GM21515 (cell line): ENCODE measurements at regions not wholly inside any gene's neighbourhood (a gene's known extent, or its start where the extent isn't known, plus 50 kb on each side); places are given as distances from the start of the nearest gene placed in this dataset.

Experiments used
- ATAC-seq: cut with Tn5 transposase; IDR thresholded peaks from one replicate; pipeline ENCODE4 v1.9.1; 2021; ENCODE audit not compliant: unreplicated experiment

- ATAC-seq: no peak
Measured at GRCh38 chr9:16304301-16304700, 566.2 kb downstream of the BNC2 start.

- ATAC-seq: no peak
Measured at GRCh38 chr9:16306586-16306985, 563.9 kb downstream of the BNC2 start.

DNA sequence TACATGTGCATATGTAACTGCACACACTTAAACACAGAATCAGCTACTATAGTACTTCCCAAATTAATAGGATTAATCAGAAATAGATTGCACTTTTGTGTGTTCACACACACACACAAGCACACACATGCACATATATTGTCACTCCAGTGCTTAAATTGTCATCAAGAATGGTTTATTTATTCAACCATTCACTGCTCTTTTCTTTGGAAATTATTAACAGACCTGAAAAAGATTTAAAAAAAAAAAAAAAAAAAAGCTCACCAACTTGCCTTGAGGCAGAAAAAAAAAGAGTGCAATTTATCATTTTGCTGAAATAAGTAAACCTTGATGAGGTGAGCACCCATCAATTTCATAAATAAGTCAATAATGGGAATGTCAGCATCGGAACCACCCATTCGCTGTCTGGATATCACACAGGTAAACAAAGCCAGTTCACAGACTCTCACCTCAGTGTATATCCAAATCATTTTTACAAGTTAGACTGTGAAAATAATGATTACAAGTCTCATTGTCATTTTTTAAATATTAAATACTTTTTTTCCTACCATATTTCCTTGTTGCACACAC, 562.8 kb downstream of the BNC2 start:
- ATAC-seq: no peak

DNA sequence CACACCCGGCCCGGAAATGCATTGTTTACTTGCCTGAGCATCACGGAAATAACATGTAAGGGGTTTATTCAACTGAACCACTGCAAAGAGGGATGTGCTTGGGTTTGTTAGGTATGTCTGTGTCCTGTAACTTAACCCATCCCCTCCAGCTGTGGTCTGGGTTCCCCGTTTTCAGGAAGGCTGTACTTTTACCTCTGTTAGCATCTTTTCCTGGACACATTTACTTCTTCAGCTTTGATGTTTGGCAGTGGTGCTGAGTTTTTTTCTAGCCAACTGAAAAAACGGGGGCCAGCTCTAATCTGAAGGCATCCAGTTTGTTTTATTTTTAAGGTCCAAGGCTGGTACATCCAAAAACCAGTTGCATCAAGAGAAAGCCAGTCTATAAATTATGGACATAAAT, 561.8 kb downstream of the BNC2 start:
- ATAC-seq: no peak

GRCh38 chr9:16309082-16309468, 561.4 kb downstream of the BNC2 start:
- ATAC-seq: no peak

DNA sequence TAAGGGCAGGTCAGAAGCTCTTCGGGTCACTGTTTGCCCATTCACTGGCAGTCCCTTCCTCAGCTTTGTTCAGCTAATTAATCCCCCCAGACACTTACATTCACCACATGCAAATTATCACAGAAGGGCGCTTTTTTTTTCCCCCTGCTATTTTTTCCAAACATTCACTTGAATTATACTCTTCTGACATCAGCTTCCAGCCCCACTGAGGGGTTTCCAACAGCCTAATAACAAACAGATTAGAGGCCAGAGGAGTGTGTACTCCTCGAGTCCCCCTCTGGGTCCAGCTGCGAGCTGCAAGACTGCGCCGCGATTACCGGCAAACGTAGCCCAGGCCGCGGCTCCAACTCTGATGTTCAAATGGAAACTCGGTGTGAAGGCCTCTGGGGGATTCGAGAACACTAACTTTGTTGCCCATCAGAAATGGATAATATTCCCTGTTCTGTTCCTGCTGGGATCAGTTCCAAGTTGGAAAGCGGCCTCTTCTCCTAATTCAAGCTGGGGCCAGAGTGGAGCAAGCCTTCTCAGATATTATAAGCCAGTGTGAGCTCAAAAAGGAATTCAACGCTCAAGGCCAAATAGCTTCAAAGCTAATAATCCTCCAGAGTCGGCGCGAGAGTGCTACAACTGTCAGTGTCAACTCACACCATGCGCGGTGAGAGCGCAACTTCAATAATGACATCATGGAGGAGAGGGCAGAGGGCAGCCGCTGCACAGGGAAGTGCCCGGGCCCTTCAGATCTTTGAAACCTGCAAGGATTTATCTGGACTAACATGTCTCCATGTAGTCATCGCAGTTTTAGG, 560.8 kb downstream of the BNC2 start:
- no peak for ATAC-seq

DNA sequence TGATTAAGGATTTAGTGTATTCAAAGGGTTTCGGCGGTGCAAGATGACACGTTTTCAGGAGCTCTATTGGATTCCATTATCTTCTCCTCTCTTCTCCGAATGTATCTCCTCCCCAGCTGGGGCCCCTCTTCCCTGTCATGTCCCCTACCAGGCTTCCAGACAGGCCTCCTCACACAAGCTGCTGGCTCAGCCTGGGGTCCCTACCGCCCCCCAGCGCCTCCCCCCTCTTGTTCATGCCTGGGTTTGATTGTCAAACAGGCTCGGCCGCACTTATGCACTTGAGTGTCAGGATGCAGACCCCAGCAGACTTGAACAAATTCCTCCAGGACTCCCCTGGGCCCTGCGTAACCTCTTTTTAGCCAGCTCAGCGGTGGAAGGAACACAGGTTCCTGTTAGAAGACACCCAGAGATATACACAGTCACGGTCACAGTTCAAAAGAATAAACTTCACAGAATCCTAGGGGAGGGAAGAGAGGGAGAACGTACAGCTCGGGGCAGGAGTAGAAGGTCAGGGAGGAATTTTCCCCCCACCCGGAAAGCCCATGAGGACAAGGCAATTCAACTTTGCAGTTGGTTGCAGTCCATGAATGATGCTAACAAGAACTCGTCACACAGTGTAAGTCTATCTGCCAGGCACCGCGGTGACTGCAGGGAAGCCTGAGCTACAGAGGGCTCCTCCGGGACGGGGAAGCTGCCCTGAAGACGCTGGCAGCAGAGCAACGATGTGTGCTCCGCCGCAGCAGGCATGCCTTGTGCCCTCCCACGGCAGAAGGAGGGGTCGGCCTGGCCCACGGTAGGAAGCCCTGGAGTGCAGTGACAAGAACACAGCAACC, 560.0 kb downstream of the BNC2 start:
- ATAC-seq: no peak

DNA sequence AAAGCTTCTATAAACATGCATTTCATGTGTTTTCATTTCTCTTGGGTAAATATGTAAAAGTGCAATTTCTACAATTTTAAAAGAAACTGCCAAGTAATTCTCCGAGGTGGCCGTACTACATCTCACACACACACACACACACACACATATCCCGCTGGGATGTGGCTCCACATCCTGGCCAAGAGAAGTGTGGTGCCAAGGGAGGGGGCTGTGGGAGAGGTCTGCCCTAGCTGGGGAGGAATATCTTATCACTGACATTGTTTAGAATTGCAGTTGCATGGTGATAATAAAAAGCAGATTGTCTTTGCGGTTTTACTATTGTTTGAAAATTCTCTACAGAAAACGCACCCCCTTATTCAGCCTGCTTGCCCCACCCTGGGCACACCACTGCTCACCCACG, 558.4 kb downstream of the BNC2 start:
- no peak for ATAC-seq

DNA sequence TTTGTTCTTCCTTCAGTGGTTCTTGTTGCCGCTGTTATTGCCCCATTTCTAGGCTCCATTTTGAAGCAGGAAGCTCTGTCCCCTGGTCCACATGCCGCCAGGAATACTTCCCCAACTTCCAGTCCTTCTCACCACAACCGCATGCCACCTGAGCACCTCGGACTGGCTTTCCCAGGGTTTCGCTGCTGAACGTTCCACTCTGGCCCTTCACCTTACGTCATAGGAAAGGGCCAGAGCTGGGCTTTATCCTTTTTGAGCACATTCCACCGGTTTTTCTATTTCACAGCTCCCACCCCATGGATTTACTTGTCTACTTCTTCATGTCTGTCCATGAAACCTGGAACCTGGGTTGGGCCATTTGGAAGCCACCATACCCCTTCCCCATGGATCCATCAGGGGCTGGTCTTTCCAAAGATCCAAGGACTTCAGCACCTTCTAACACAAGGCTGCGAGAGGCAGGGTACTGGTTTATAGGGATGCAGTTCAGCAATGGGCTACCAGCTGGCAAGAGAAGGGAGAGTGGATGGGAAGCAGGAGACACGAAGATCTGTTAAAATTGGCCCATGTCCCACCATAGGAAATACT, 557.4 kb downstream of the BNC2 start:
- no peak for ATAC-seq

DNA sequence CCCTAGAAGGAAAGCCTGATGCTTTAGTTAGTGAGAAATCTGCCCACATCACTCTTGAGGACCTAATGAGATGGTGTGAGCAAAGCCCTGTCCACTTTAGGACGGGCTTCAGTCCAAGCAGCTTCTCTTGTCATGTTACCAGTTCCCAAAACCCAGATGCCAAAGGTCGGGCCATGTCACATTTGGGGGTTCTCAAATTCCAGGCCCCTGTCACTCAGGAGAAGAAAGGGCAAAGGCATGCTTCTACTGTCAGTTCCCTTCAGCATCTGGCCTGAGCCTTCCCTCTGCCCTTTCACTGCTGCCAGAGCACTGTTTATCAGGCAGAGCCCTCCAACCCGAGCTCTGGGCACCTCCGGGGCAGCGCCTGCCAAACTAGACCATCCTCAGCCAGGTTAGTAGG, 556.0 kb downstream of the BNC2 start:
- ATAC-seq: no peak

DNA sequence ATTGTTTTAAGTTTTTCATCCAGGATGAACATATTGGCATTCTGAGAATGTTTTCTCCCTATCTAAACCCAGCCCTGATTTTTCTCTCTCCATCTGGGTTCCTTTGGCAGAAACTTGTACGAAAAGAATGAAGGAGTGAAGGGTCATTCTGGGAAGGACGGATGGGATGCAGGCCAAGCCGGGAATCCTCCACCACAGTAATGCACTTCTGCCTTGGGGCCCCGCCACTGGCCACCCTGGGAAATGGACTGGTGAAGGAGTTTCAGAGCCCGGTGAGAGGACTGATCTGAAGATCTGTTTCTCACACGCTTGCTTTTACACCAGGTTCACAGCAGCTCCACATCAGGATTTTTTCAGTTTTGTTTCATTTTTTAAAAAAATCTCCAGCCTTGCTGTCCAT, 554.8 kb downstream of the BNC2 start:
- no peak for ATAC-seq

DNA sequence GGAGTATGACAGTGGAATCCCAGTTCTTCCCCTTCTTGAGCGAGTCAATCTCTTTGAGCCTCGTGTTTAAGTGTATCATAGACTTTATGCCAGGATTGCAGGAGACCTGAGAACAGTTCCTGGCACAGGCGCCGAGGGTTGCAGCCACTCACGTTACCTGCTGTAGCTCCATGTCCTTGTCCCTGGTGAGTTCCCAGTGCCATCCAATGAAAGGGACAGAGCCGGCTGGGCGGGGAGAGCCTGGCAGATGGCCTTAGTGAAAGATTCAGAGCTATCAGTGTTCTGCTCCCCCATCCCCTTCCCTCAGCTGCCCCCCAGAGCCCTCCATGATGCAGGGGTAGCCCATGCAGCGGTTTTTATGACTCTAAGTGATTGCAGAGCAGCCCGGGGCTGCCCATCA, 554.0 kb downstream of the BNC2 start:
- ATAC-seq: no peak

- no peak for ATAC-seq
Measured at GRCh38 chr9:16316911-16317817, 553.3 kb downstream of the BNC2 start.

DNA sequence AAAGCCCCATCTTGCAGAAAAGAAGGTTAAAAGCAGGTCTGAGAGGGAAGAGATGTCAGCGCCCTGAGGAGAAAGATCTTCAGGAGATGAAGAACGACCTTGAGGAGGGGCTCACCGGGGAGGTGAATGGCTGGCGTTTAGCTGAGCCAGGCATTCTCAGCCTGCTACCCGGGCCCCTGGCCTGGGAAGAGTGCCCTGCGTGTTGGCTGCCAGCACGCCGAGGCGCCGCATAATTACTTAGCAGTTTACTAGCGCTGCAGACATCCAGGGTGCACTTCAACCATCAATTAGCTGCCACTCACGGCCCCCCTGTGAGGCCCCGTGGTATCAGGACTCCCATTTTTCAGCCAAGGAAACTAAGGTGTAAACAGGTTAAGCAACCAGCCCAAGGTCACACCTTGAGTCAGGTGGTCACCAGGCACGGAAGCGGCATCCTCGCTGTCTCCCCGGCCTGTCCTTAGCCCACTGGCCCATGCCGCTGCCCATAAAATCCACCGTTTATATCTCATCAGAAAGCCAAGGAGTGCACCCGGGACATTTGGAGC, 551.9 kb downstream of the BNC2 start:
- ATAC-seq: no peak

GRCh38 chr9:16319646-16320045, 550.8 kb downstream of the BNC2 start:
- no peak for ATAC-seq

DNA sequence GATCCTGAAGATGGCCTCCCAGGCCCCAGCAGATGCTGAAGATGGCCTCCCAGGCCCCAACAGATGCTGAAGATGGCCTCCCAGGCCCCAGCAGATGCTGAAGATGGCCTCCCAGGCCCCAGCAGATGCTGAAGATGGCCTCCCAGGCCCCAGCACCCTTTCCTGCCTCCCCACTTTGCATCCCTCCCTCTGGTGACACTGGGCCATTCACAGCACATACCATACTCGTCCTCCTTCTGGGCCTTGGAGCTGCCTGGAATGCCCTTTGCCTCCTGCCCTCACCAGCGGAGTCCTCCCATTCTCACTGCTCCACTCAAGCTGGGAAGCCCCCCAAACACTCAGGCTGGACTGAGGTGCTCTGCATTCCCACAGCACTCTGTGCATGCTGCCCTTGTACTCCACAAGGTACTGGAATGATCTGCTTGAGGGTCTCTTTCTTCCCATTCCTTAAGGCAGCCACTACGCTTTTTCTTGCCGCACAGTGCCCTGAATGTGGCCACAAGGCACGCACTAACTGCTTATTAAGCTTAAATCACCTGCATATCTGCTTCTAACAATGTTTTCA, 550.0 kb downstream of the BNC2 start:
- no peak for ATAC-seq

- no peak for ATAC-seq
Measured at GRCh38 chr9:16321461-16322119, 548.9 kb downstream of the BNC2 start.

DNA sequence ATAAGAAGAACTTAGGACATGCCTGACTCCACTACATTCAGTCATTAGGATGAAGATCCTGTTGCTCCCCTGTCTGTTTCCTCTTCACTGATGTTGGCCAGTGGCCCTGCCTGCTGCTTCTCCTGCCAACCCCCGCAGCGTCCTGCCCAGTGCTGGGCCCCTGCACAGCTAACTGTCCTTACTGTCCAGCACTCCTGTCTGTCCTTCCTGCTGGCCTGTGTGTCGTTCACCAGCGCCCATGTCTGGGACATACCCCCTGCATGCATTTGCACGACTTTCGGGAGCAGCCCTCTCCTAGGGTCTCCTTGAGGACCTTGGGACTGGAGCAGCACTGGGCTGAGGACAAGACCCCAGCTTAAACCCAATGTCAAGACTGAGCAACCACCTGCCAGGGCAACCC, 547.6 kb downstream of the BNC2 start:
- no peak for ATAC-seq

- ATAC-seq: no peak
Measured at GRCh38 chr9:16325966-16326365, 544.5 kb downstream of the BNC2 start.

GRCh38 chr9:16328349-16328748, 542.1 kb downstream of the BNC2 start:
- ATAC-seq: no peak
